Hematopoietic multipotent progenitor cell treated with erythropoietin and hydrocortisone succinate and interleukin-3 and kit ligand, for 8 days (in vitro differentiated cells): ENCODE measurements at regions not wholly inside any gene's neighbourhood (a gene's known extent, or its start where the extent isn't known, plus 50 kb on each side); places are given as distances from the start of the nearest gene placed in this dataset.

Experiments
- DNase-seq: peaks from one replicate; pipeline ENCODE4 v3.0.0-alpha.2; 2015

DNA sequence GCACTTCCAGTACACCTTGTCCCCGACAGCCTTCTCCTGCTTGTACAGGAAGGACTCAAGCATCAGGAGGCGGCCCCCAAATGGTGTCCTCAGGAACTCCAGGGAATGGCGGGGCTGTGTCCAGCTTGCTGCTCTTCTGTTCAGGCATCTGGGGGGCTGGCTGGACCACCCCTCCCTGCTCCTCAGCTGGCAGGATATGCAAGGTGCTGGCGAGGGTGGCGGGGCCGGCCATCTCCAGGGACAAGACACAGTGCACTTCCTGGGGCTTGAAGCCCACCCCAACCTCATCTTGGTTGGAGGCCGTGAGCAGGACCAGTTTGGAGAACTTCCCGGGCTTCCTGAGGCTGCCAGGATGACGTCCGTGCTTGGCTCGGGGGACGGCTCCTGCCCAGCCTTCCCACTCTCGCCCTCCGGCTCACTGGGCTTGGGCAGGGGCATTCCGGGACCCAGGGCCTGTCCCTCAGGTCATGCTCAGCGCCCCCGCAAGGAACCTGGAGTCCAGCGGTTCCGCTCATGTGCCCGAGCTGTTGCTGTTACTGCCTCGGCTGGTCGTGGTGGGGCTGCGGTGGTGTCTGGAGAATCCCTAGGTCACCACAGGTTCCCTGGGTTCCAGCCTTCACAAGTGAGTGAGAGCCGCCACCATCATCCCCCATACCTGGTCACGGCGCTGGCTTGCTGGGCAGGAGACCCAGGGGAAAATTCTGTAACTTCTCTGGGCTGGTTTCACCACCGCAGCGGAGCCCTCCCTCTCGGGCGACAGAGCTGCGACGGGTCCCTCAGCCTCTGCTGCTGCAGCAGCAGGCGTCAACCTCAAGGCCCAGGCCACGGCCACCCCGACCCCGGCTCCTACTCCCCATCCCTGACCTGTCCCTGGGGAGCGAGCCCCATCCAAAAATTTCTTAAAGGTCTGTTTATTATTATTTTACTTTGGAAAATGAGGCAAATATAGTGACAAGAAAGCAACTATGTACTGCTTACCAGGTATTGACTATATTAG lies 82.8 kb upstream of the FXR1 start:
- DNase-seq = no peak

DNA sequence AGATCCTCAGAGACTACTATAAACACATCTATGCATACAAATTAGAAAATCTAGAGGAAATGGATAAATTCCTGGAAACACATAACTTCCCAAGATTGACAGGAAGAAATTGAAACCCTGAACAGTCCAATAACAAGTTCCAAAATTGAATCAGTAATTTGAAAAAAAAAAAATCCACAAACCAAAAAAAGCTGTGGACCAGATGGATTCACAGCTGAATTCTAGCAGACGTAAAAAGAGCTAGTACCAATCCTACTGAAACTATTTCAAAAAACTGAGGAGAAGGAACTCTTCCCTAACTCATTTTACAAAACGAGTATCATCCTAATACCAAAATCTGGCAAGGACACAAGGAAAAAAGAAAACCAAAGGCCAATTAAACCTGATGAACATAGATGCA lies 77.0 kb upstream of the FXR1 start:
- no peak for DNase-seq

DNA sequence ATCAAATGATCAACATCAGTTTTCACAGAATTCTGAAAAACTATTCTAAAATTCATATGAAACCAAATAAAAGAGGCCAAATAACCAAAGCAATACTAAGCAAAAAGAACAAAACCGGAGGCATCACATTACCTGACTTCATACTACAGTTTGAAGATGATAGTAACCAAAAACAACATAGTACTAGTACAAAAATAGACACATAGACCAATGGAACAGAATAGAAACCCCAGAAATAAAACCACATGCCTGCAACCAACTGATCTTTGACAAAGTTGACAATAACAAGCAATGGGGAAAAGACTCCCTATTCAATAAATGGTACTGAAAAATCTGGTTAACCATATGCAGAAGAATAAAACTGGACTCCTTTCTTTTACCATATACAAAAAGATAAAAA lies 75.7 kb upstream of the FXR1 start:
- DNase-seq = no peak

DNA sequence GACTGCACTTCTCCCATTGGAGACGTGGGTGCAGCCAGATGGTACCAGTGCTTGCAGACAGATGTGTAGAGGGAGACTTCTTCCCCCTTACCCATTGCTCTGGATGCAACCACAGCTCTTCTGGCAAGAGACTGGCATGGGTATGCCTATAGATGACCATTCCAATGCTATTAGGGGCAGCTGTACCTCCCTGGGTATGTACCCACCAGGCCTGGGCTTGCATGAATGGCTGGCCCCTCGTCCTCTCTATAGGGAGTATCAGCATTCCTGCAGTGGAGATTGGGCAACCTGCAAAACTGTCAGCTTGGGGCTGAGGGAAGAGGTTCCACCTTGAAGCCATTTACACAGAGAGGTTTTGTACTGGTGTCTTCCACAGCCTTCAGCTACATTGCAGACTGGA lies 57.6 kb upstream of the FXR1 start:
- DNase-seq = no peak

DNA sequence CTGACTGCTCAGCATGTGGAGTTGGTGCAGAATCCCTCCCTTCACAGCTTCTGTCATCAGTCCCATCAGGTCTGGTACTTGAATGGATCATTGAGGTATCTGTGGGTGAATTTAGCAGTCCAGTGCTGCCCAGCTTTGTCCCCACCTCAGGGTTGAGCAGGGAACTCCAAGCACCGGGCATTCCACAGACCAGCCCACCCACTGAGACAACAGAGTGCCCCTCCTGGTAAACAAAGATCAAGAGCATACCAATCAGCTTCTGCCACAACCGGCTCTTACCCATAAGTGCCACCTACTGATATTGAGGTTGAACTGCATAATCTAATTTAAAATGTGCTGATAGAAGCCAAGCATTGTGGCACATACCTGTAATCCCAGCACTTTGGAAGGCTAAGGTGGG lies 57.1 kb upstream of the FXR1 start:
- DNase-seq = peak; percentile 23

DNA sequence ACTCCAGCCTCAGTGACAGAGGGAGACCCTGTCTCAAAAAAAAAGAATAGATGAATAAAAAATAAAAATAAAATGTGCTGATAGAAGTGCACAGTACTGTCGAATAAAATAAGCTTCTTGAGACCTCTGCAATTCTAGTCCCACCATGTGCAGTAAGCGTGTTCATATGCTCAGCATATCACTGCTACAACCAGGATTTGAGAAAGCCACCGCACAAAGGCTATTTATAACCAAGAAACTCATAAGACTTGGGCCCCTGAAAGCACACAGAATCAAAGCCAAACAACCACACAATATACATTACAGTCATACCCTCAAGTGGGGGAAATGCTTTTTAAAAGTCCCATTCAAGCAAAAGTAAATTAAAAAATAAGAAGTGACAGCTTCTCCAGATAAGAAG lies 56.5 kb upstream of the FXR1 start:
- DNase-seq = no peak

DNA sequence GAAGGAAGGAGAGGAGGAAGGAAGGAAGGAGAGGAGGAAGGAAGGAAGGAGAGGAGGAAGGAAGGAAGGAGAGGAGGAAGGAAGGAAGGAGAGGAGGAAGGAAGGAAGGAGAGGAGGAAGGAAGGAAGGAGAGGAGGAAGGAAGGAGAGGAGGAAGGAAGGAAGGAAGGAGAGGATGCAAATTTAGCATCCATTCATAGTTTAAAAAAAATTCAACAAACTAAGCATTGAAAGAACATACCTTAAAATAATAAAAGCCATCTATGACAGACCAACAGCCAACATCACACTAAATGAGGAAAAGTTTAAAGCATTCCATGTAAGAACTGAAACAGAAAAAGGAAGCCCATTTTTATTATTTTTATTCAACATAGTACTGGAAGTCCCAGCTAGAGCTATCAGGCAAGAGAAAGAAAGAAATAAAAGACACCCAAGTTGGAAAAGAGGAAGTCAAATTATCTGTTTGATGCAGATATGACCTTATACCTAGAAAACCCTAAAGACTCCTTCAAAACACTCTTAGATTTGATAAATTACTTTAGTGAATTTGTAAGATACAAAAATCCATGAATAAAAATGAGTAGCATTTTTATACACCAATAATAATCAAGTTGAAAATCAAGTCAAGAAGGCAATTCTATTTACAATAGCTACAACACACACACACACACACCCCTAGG lies 52.2 kb upstream of the FXR1 start:
- peak; percentile 48 for DNase-seq
